Myocyte (in vitro differentiated cells): ENCODE measurements at regions not wholly inside any gene's neighbourhood (a gene's known extent, or its start where the extent isn't known, plus 50 kb on each side); places are given as distances from the start of the nearest gene placed in this dataset.
"Not testable (repeated sequence)": the region's sequence is repeated elsewhere in the genome, so short reads cannot be mapped to it uniquely, and the experiment has no call there.

ENCODE experiments used
- DNase-seq: peaks from one replicate; pipeline ENCODE4 v3.0.0-alpha.2; 2012; ENCODE audit warnings: low read depth

- not testable (repeated sequence) for DNase-seq
Measured at GRCh38 chr16:29578898-29579297, 72.7 kb upstream of the NPIPB12 start.

GRCh38 chr16:29581764-29582163 lies 75.6 kb upstream of the NPIPB12 start:
- DNase-seq, result not testable (repeated sequence)

DNA sequence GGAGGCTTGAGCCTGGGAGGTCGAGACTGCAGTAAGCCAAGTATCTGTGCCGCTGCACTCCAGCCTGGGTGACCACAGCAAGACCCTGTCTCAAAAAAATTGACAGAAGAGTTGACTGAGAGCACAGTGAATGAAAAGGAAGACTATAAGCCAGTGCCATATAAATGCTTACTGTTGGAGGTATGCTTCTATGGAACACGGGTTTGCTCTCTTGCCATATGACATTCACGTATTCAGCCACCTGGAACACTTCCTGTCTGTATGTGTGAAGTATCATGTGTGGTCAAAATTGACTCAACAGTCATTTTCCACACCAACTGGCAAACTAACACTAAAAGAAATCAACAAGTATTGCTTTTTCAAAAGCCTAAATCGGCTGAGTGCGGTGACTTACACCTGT lies 71.1 kb upstream of the SPN start:
- DNase-seq, result not testable (repeated sequence)

DNA sequence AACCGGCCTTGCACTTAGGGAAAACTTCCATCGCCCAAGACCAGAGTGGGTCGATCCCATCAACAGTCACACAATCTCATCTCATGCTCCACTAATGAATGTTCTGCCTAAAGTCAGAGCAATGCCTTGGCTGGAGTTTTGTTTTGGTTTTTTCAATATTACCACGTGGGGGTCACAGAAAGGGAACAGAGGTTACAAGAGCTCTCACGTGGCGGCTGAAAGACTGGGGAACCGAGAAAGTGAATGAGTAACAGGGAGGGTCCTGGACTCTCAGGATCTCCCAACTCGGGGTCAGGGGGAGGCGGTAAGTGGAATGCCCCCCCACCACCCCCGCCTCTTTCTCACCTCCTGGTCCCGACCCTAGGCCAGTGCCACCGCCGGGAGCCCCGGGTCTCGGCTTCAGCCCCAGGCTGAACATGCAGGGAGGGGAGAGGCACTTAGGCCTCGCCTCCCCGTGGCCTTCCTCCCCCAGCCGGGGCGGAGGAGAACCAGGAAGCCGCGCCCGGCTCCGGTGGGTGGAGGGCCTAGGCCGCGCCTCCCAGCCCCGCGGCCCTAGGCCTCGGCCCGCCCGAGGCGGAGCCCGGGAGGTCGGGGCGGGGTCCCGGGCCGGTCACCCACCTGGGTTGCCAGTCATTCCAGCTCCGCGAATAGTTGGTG lies 68.7 kb upstream of the SPN start:
- peak; percentile 45 for DNase-seq

DNA sequence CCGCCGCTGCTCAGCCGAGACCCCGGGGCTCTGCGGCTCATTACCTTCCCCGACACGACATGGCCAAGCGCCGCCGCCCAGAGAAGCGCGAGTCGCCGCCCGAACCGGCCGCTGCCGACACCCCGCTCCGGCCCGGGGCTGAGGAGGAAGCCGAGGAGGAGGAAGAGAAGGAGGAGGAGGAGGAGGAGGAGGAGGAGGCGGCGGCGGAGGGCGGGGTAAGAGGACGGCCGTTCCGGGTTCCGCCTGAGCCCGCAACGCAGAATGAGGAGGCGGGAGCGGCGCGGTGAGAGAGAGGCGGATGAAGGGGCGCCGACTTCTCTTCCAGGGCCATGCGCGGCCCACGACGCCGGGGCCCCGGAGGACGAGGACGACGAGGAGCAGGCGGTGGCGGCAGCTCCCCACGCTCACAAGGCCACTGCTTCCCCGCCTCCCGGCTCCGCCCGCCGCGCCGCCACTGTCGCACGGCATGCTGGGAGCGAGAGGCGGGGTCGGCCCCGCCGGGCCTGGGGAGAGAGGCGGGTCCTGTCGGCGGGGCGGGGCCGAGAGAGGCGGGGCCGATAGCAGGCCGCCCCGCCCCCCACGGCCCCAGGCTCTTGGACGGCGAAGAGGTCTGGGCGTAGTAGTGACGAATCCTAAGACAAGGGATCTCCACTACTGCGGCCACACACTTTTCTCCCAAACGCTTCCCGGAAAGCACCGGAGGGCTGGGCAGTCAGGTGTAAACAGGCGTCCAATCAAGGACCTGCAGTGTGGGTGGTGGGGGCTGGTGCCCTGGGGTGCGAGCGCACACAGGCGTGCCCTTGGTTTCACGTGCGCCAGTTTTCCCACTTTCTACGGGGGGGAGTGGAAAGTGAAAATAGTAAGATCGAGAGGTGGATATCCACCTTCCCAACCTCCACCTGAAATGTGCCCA lies 67.9 kb upstream of the SPN start:
- DNase-seq, result peak; percentile 88

- not testable (repeated sequence) for DNase-seq
Measured at GRCh38 chr16:29597030-29597429, 66.0 kb upstream of the SPN start.

- DNase-seq, result not testable (repeated sequence)
Measured at GRCh38 chr16:29600111-29601000, 62.7 kb upstream of the SPN start.

- peak; percentile 46 for DNase-seq
Measured at GRCh38 chr16:29602247-29602625, 60.8 kb upstream of the SPN start.

GRCh38 chr16:29602683-29603088 lies 60.4 kb upstream of the SPN start:
- peak; percentile 81 for DNase-seq

DNA sequence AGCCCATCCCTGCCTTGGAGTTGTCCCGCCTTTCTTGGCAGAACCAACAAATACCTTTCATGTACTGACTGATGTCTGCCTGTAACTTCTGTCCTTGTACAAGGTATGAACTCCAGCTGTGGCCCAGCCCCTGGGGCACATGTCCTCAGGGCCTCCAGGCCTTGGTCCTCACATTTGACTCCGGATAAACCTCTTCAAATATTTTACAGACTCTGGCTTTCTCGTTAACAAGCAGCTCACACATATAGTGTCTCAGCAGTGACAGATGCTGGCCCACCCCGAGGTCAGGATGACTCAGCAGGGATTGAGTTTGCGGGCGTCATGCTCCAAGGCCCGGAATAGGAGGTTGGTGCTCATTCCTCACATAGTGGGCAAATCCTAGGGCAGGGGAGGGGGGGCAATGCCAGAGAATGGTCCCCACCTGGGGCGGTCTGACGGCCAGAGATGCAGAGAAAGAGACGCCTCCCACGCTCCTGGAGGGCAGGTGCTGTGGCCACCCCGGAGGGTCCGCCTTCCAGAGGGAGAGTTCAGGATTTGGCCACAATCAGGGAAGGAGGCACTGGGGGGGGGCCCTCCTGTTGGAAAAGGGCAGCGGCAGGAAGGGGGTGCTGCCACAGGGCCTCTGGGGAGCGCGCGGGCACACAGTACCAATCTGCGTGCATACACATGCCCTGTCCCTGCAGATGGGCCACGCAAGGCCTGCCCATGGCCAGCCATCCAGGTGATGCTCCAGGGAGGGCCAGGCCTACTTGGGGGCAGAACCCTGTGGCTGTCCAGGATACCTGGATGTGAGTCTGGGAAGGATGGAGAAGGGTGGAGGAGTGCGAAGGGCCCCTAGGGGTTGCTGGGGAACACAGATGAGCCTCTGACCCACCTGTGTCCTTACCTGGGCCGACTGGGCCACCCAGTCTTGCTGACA lies 58.2 kb upstream of the SPN start:
- peak; percentile 90 for DNase-seq

DNA sequence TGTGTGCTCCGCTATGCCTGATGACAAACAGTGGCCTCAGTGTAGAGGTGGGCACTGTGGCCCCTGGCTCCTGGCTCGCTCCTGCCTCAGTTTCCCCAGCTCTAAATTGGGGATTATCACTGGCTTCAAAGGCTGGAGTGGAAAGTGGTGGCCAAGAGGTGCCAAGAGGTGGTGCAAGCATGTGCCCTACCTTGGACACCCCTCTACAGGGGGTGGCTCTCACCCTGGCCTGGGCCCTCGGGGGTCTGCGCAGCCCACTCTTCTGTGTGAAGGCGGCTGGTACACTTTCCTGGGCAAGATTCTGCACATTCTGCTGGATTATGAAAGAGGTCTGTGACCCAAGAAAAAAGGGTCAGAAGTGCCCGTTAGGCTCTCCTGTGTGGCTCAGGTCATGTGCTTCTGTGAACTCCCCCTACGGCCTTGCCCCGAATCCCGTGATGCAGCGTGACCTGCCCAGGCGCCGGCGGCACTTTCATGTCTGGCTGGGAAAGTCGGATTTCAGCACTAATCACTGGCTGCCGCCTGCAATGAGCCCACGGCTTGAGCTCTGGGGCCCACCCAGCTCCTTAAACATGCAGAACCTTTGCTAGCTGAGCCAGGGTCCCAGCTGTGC lies 57.3 kb upstream of the SPN start:
- DNase-seq, result not testable (repeated sequence)

DNA sequence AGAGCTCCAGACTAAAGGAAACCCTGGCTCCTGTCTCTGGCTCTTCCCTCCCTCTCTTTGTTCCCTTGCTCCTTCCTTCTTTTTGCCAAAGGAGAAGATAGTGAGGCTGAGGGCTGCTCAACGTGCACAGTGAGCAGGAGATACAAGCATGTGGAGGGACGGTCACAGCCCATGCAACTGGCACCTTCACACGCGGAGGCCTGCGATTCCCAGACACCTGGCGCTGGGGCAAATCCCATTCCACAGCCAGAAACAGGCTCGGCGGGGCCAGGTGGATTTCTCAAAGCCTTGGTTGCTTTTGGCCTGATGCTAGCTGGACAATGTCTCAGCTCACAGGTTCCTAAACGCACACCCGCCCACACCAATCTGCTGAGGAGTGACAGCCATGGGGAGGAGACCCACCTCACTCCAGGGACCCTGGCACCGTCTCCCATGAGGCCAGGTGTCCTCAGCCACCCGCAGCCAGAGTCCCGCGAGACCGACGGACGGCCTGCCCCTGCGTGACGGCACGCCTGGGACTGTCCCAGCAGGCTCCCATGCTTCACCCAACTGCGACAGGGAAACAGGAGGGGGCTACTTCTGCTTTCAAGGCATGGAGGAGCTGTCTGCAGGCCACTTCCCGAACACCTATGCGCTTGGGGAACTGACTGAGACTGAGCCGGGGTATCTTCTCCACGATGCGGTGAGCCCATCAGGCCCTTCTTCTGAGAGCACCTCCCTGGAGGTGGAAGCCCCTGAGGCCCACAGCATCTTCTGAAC lies 56.2 kb upstream of the SPN start:
- not testable (repeated sequence) for DNase-seq

DNA sequence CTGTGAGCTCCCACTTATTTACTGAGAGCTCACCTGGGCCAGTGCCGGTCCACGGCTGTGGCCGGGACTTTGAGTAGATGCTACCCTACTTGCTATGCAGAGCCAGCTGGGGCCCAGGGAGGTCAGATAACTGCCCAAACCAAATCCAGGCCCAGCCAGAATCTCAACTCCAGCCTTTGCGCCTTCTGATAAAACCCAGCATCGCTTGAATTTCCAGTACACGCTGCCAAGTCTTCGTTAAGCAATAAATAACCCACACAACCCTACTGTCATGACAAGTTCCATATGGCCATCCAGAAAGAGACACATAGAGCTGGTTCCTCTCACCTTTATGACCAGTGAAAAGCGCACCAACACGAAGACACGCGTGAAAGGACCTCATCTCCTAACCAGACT lies 55.6 kb upstream of the SPN start:
- not testable (repeated sequence) for DNase-seq

GRCh38 chr16:29612381-29613306 lies 50.4 kb upstream of the SPN start:
- not testable (repeated sequence) for DNase-seq
